GM12873 (cell line): ENCODE measurements at regions not wholly inside any gene's neighbourhood (a gene's known extent, or its start where the extent isn't known, plus 50 kb on each side); places are given as distances from the start of the nearest gene placed in this dataset.

Source experiments
- CTCF ChIP-seq: IDR thresholded peaks from 2 replicates; pipeline ENCODE4 v1.5.1; 2012; ENCODE audit warnings: low read depth, mild to moderate bottlenecking, moderate library complexity, low read length, control low read depth; ENCODE audit not compliant: insufficient read depth; ENCODE audit errors: missing control alignments

- no peak for TF ChIP-seq CTCF
These were observed 206.5 kb upstream of the PPP2R2D start for GRCh38 chr10:131694168-131694780.

DNA sequence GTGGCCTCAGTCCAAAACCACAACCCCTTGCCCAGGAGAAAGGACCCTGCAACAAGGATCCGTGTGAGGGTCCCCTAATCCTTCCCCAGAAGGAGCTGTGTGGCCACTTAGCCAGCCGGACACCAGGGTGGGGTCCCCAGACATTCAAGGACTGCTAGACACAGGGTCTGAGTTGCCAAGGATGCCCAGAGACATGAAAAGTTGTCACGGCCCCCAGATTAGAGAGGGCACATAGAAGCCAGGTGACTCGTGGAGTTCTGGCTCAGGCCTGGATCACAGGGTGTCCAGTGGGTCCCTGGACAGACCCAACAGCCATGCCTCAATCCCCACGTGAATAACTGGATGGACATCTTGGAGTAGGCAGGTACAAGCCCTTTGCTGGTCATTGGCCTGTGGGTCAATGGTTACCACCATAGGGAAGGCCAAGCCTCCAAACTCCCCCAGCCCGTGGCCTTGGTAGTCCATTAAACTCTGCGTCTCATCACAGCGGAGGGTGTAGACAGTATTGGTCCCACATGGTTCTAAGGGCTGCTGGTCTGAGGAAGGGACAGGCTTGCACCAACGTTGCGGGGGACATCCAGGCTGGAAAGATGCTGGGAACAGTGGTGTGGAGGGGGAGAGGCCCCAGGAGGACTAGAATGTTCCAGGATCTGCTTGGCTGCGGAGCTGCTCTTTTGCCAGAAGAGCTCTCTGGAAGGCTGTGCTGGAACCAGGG is 205.9 kb upstream of the PPP2R2D start:
- no peak for TF ChIP-seq CTCF

GRCh38 chr10:131695496-131696165 is 205.2 kb upstream of the PPP2R2D start:
- no peak for TF ChIP-seq CTCF

DNA sequence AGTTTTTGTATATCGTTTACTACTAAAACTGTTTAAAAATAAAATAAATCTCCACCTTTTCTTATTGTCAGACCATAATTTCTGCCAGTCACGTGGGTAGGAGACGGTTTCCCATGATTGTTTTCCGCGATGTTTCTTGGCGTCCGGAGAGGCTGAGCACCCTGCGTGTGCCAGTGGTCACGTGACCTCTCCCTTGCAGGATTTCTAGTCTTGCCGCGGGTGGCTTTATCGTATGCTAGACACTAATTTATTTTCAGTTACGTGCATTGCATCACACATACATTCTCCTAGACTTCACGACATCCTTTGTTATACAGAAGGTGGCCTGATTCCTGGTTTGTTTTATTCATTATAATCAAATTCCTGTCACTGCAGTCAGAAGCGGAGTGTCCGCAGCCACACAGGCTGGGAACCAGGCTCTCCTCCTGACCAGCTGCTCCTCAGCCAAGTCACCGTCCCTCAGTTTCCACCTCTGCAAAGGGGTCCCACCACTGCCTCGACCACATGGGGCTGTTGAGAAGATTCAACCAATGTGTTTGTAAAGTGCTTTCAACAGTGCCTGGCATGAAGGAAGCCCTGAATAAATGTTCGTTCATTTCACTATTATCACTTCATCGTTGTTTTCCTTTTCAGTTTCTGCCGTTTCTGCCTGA is 203.2 kb upstream of the PPP2R2D start:
- TF ChIP-seq CTCF, result no peak

GRCh38 chr10:131698232-131698631 is 202.6 kb upstream of the PPP2R2D start:
- no peak for TF ChIP-seq CTCF

DNA sequence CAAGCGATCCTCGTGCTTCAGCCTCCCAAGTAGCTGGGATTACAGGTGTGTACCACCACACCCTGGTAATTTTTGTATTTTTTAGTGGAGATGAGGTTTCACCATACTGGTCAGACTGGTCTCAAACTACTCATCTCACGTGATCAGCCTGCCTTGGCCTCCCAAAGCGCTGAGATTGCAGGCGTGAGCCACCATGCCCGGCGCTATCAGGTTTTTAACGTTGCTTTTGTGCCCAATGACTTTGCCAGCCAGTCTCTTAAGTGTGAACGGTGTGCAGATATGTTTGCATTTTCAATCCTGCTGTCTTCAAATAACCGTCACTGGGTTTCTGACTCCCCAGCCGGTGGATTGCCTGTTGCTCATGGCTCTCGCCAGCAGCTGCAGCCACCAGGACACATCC is 201.8 kb upstream of the PPP2R2D start:
- TF ChIP-seq CTCF, result no peak

DNA sequence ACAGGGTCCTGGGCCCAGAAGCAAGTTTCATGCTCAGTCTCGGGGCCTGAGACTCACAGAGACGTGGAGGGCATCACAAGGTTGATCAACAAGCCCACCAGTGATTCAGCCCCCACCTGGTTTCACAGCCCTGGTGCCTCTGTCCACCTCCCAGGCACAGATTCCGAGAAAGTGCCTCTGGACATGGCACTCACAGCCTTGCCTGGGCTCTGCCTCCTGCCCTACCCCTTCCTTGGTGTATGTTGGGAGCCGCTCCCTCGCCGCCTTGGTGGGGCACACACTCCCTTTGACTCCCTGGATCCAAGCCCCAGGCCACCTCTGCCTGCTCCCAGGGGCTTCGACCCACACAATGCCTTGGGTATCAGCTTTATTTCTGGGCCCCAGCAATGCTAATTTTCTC is 200.8 kb upstream of the PPP2R2D start:
- TF ChIP-seq CTCF, result no peak
